HFFc6 (cell line): ENCODE measurements at regions not wholly inside any gene's neighbourhood (a gene's known extent, or its start where the extent isn't known, plus 50 kb on each side); places are given as distances from the start of the nearest gene placed in this dataset.
"Not testable (repeated sequence)": the region's sequence is repeated elsewhere in the genome, so short reads cannot be mapped to it uniquely, and the experiment has no call there.

Experiments
- DNase-seq: peaks from one replicate; pipeline ENCODE4 v3.0.0-alpha.2; 2018
- H3K27ac Mint-ChIP-seq: 2 replicates; pipeline ENCODE4 v1.8.0; 2020; ENCODE audit warnings: mild to moderate bottlenecking, mixed read lengths
- H3K27me3 Mint-ChIP-seq: 2 replicates; pipeline ENCODE4 v1.8.0; 2021; ENCODE audit warnings: mild to moderate bottlenecking, moderate library complexity, mixed read lengths; ENCODE audit not compliant: insufficient read depth
- H3K36me3 Mint-ChIP-seq: 2 replicates; pipeline ENCODE4 v1.8.0; 2021; ENCODE audit warnings: low read depth, mixed read lengths
- H3K4me1 Mint-ChIP-seq: 2 replicates; pipeline ENCODE4 v1.8.0; 2020; ENCODE audit warnings: low read depth, mixed read lengths
- H3K4me3 Mint-ChIP-seq: 2 replicates; pipeline ENCODE4 v1.8.0; 2020; ENCODE audit warnings: mild to moderate bottlenecking, moderate library complexity, mixed read lengths
- H3K9me3 Mint-ChIP-seq: 2 replicates; pipeline ENCODE4 v1.8.0; 2020; ENCODE audit warnings: mild to moderate bottlenecking, mixed read lengths
- CTCF ChIP-seq: fragments of 200-600 bp; sonication (generic); IDR thresholded peaks from 2 replicates; pipeline ENCODE4 v1.5.0; 2021; ENCODE audit warnings: antibody characterized with exemption, mild to moderate bottlenecking

GRCh38 chr2:132279930-132280615 lies 118.3 kb upstream of the ANKRD30BL start:
- no peak for TF ChIP-seq CTCF
- Mint-ChIP-seq H3K9me3 (peaks cover 30% of the 10 kb centered on the region), H3K36me3 (peaks cover 11% of the 10 kb centered on the region; the same call in 1 of the 2 replicates), H3K27ac (no peak overlapping the region), H3K27me3 (peaks cover 23% of the 10 kb centered on the region), H3K4me1 (no peaks in the 10 kb centered on the region), H3K4me3 (no peak overlapping the region)
- no peak for DNase-seq

- no peaks in the 10 kb centered on the region for H3K4me1 Mint-ChIP-seq
- peaks cover 20% of the 10 kb centered on the region for H3K27me3 Mint-ChIP-seq
- no peak for TF ChIP-seq CTCF
- no peak overlapping the region for H3K4me3 Mint-ChIP-seq
- DNase-seq, result no peak
- H3K27ac Mint-ChIP-seq, result no peak overlapping the region
- H3K36me3 Mint-ChIP-seq, result peaks cover 11% of the 10 kb centered on the region; the same call in 1 of the 2 replicates
- H3K9me3 Mint-ChIP-seq, result peaks cover 30% of the 10 kb centered on the region
These were observed 119.2 kb upstream of the ANKRD30BL start for GRCh38 chr2:132280912-132281311.

GRCh38 chr2:132282104-132282503 lies 120.4 kb upstream of the ANKRD30BL start:
- H3K4me1 Mint-ChIP-seq, DNase-seq, H3K27ac Mint-ChIP-seq, H3K4me3 Mint-ChIP-seq: not testable (repeated sequence)
- peaks cover 11% of the 10 kb centered on the region; the same call in 1 of the 2 replicates for H3K36me3 Mint-ChIP-seq
- peaks cover 26% of the 10 kb centered on the region for H3K9me3 Mint-ChIP-seq
- peaks cover 19% of the 10 kb centered on the region for H3K27me3 Mint-ChIP-seq

GRCh38 chr2:132282911-132283310 lies 121.2 kb upstream of the ANKRD30BL start:
- Mint-ChIP-seq H3K27me3 (peaks cover 19% of the 10 kb centered on the region), H3K4me3 (no peak overlapping the region), H3K36me3 (peaks cover 8% of the 10 kb centered on the region; the same call in 1 of the 2 replicates), H3K4me1 (no peaks in the 10 kb centered on the region), H3K27ac (no peak overlapping the region), H3K9me3 (peaks cover 18% of the 10 kb centered on the region)
- no peak for DNase-seq
- TF ChIP-seq CTCF, result no peak

GRCh38 chr2:132286289-132286911 lies 124.6 kb upstream of the ANKRD30BL start:
- not testable (repeated sequence) for H3K36me3 Mint-ChIP-seq, H3K27ac Mint-ChIP-seq, DNase-seq, H3K4me1 Mint-ChIP-seq, H3K4me3 Mint-ChIP-seq, H3K9me3 Mint-ChIP-seq
- peaks cover 15% of the 10 kb centered on the region for H3K27me3 Mint-ChIP-seq

GRCh38 chr2:132287910-132288309 lies 126.2 kb upstream of the ANKRD30BL start:
- H3K4me1 Mint-ChIP-seq, H3K27me3 Mint-ChIP-seq, H3K27ac Mint-ChIP-seq, DNase-seq, H3K9me3 Mint-ChIP-seq, H3K4me3 Mint-ChIP-seq, H3K36me3 Mint-ChIP-seq: not testable (repeated sequence)

- not testable (repeated sequence) for H3K4me3 Mint-ChIP-seq, H3K27me3 Mint-ChIP-seq, H3K36me3 Mint-ChIP-seq, DNase-seq, H3K4me1 Mint-ChIP-seq, H3K9me3 Mint-ChIP-seq, H3K27ac Mint-ChIP-seq
These were observed 127.4 kb upstream of the ANKRD30BL start for GRCh38 chr2:132289138-132289537.

GRCh38 chr2:132289812-132290211 lies 126.8 kb upstream of the GPR39 start:
- not testable (repeated sequence) for H3K27ac Mint-ChIP-seq, DNase-seq, H3K36me3 Mint-ChIP-seq, H3K27me3 Mint-ChIP-seq, H3K9me3 Mint-ChIP-seq, H3K4me3 Mint-ChIP-seq, H3K4me1 Mint-ChIP-seq

- not testable (repeated sequence) for H3K9me3 Mint-ChIP-seq, H3K4me1 Mint-ChIP-seq, DNase-seq, H3K36me3 Mint-ChIP-seq, H3K27me3 Mint-ChIP-seq
- peak overlapping the region; percentile 62; the same call in 1 of the 2 replicates for H3K27ac Mint-ChIP-seq
- H3K4me3 Mint-ChIP-seq, result peak overlapping the region; percentile 88
These were observed 115.8 kb upstream of the GPR39 start for GRCh38 chr2:132300592-132301378.

- H3K27me3 Mint-ChIP-seq, DNase-seq, H3K9me3 Mint-ChIP-seq, H3K4me1 Mint-ChIP-seq, H3K36me3 Mint-ChIP-seq, H3K27ac Mint-ChIP-seq: not testable (repeated sequence)
- peak overlapping the region; percentile 64; the same call in 1 of the 2 replicates for H3K4me3 Mint-ChIP-seq
These were observed 111.8 kb upstream of the GPR39 start for GRCh38 chr2:132304661-132305380.
